Cardiac muscle cell (in vitro differentiated cells and primary cell): ENCODE measurements at regions not wholly inside any gene's neighbourhood (a gene's known extent, or its start where the extent isn't known, plus 50 kb on each side); places are given as distances from the start of the nearest gene placed in this dataset.
A peak's percentile ranks its signal among the peaks of the same experiment; 100 is the strongest.

Source experiments
- DNase-seq, 2 donors: peaks; one replicate each; pipeline versions ENCODE4 v3.0.0 to v3.0.0-alpha.2; 2010 to 2017; ENCODE audit warnings: low read depth in 1 of 2, low spot score in 1 of 2
- H3K27ac ChIP-seq: fragments of 200-600 bp; sonication (generic); 2 replicates; pipeline ENCODE4 v1.5.1; 2016
- H3K27me3 ChIP-seq: fragments of 200-600 bp; sonication (generic); 2 replicates; pipeline ENCODE4 v1.6.0; 2016; ENCODE audit warnings: control low read depth
- H3K36me3 ChIP-seq: fragments of 200-600 bp; sonication (generic); 2 replicates; pipeline ENCODE4 v1.5.1; 2016; ENCODE audit warnings: control low read depth
- H3K4me1 ChIP-seq: fragments of 200-600 bp; sonication (generic); 2 replicates; pipeline ENCODE4 v1.8.1; 2017; ENCODE audit warnings: low read depth, mild to moderate bottlenecking, mixed run types
- H3K4me3 ChIP-seq: fragments of 200-600 bp; sonication (generic); 2 replicates; pipeline ENCODE4 v1.5.1; 2016; ENCODE audit warnings: mild to moderate bottlenecking
- H3K9me3 ChIP-seq: fragments of 200-600 bp; sonication (generic); 2 replicates; pipeline ENCODE4 v1.5.1; 2017; ENCODE audit warnings: low read depth, mild to moderate bottlenecking, control low read depth
- TF ChIP-seq, protein P1 (sequence below): IDR thresholded peaks from 2 replicates; pipeline ENCODE4 v1.5.1; 2012; ENCODE audit warnings: low read depth, mild to moderate bottlenecking, low read length

DNA sequence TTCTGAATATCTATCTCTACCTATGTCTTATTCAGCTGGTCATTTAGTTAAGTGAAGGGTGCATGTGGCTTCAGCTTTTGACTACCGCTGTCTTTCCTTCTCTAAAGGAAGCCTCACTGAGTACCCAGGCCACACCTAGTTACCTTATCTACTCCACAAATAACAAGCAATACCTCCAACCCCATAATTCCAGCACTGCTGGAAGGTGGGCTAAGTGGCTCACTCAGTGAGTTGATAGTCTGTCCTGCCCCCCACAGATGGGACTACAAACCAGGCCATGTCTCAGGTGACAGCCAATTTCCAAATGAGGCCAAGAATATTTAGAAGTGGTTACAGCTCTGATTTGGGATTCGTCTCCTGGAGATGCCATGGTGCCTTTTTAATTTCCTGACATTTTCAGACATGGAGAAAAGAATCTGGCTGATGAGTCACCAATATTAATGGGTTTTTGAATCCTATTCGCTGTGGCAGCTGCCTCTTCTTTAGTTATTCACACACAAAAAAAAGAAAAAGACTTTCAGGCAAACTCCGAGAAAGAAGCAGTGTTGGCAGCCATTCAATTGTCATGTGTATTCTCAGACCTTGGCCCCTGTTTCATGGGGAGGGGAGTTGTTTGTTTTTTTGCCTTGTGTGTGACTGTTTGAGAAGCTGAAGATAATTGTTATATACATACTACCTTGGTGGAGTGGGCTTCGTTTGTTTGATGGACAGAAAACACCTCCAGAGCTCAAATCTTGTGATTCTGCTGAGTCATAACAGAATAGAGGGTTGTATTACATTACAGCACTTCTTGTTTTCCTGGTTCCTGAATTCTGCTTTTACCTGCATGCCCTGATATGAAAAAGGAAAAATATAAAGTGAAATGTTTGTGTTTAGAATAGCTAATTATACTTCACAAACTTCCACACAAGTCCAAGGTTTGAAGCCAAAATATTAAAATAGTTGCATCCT is 64.2 kb downstream of the SCG2 start:
- peaks cover 36% of the 10 kb centered on the region for H3K4me1 ChIP-seq
- DNase-seq = peak; percentile 23 to 52
- H3K4me3 ChIP-seq = no peak overlapping the region
- H3K27me3 ChIP-seq = no peaks in the 10 kb centered on the region
- H3K27ac ChIP-seq = peak overlapping the region; percentile 84
- H3K9me3 ChIP-seq = no peaks in the 10 kb centered on the region
- TF ChIP-seq, protein P1, sequence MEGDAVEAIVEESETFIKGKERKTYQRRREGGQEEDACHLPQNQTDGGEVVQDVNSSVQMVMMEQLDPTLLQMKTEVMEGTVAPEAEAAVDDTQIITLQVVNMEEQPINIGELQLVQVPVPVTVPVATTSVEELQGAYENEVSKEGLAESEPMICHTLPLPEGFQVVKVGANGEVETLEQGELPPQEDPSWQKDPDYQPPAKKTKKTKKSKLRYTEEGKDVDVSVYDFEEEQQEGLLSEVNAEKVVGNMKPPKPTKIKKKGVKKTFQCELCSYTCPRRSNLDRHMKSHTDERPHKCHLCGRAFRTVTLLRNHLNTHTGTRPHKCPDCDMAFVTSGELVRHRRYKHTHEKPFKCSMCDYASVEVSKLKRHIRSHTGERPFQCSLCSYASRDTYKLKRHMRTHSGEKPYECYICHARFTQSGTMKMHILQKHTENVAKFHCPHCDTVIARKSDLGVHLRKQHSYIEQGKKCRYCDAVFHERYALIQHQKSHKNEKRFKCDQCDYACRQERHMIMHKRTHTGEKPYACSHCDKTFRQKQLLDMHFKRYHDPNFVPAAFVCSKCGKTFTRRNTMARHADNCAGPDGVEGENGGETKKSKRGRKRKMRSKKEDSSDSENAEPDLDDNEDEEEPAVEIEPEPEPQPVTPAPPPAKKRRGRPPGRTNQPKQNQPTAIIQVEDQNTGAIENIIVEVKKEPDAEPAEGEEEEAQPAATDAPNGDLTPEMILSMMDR = no peak
- H3K36me3 ChIP-seq = no peaks in the 10 kb centered on the region

DNA sequence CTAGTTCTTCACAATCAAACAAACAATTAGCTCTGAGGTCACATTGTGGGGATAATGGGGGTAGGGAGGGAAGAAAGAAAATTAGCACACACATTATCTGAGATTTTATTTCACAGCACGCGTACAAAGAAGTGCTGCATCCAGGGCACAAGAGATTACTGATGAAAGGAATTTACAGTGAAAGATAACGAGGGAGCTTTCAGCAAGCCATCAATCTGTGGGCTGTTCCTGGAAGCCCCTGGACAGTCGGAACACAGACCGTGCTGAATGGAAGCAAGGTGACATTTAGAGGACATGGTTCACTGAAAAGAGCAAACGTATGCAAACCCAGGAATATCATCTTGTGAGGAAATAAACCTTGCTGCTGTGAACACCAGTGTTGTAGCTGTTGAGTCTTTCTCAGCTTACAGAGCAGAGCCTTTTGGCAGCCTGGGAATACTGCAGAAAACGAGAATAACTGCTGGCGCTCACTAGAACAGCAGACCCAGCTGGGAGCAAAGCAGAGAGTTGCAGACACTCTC is 63.2 kb downstream of the SCG2 start:
- no peaks in the 10 kb centered on the region for H3K27me3 ChIP-seq
- no peaks in the 10 kb centered on the region for H3K9me3 ChIP-seq
- peaks cover 36% of the 10 kb centered on the region for H3K4me1 ChIP-seq
- peak overlapping the region; percentile 84 for H3K27ac ChIP-seq
- peak; percentile 57 to 73 for DNase-seq
- TF ChIP-seq, protein P1 = no peak
- no peak overlapping the region for H3K4me3 ChIP-seq
- no peaks in the 10 kb centered on the region for H3K36me3 ChIP-seq

DNA sequence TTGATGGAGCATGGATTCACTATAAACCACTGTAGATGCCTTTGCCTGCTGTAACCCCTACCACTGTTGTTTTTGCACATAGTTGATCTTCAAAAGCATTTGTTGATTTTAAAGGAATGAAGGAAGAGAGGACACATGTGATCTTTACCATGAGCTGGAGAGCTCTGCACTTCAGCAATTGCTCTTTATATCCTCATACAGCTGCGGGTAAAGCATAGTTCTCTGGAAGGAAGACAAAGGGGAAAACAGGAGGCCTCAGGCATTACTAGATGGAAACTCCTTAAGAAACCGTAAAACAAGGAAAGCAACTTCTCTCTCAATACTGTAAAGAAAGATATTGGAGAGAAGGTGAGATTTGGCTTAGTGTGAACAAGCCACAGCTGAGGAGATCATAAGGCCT is 60.6 kb downstream of the SCG2 start:
- Histone ChIP-seq H3K27ac (no peak overlapping the region), H3K36me3 (no peaks in the 10 kb centered on the region), H3K4me3 (no peak overlapping the region), H3K9me3 (no peaks in the 10 kb centered on the region), H3K4me1 (peaks cover 29% of the 10 kb centered on the region), H3K27me3 (no peaks in the 10 kb centered on the region)
- DNase-seq = no peak
- TF ChIP-seq, protein P1 = no peak

DNA sequence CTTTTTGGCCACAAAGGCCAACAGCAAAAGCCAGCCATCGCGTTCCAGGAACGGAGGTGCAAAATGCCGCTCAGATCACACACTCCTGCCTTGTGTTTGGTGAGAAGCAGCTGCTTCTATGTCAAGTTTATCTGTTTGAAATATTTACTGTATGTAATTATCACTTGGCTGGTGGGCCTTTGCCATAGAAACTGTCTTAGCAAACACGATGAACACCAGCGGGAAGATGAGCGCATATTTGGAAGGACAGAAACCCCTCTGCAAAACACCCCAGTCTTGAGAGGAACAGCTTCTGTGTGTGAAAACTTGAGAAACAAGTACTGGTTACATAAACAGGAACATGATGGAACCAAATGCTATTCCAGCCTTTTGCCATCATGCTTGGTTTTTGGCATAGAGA is 59.7 kb downstream of the SCG2 start:
- no peaks in the 10 kb centered on the region for H3K36me3 ChIP-seq
- peaks cover 21% of the 10 kb centered on the region for H3K4me1 ChIP-seq
- no peaks in the 10 kb centered on the region for H3K9me3 ChIP-seq
- no peak overlapping the region for H3K27ac ChIP-seq
- H3K4me3 ChIP-seq = no peak overlapping the region
- no peaks in the 10 kb centered on the region for H3K27me3 ChIP-seq
- TF ChIP-seq, protein P1 = no peak
- no peak for DNase-seq

DNA sequence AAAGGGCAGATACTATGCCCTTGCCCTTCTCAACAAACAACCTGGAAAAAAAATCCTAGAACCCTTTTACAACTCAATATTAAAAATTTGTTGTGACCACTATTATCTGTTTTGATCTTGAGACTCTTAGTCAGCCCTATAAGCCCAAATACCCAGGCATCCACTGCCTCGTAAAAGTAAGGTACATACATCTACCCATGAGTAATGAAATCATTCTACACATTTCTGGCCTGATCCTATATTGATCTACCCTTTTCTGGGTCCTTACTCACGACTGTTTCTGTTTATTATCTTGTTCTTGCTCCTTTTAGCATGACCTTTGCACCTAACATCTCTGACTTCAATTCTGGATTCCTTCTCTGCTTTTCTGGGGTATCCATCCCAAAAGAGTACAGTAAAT is 56.8 kb downstream of the SCG2 start:
- H3K27ac ChIP-seq = no peak overlapping the region
- H3K36me3 ChIP-seq = no peaks in the 10 kb centered on the region
- no peaks in the 10 kb centered on the region for H3K4me1 ChIP-seq
- H3K4me3 ChIP-seq = no peak overlapping the region
- H3K9me3 ChIP-seq = no peaks in the 10 kb centered on the region
- H3K27me3 ChIP-seq = no peaks in the 10 kb centered on the region
- DNase-seq = no peak
- TF ChIP-seq, protein P1 = no peak
